ENCODE measurements at regions not wholly inside any gene's neighbourhood (a gene's known extent, or its start where the extent isn't known, plus 50 kb on each side); places are given as distances from the start of the nearest gene placed in this dataset.
"Not testable (repeated sequence)": the region's sequence is repeated elsewhere in the genome, so short reads cannot be mapped to it uniquely, and the experiment has no call there.

- H3K79me2 ChIP-seq (ENCODE audit: insufficient read depth, low read length): no peaks in the 10 kb centered on the region
- H3K4me2 ChIP-seq (ENCODE audit: low read length): no peak overlapping the region
- no peak overlapping the region for H3K4me3 ChIP-seq (ENCODE audit: low read depth, low read length, poor library complexity, severe bottlenecking)
- H3K36me3 ChIP-seq (ENCODE audit: insufficient read depth, low read length): no peaks in the 10 kb centered on the region
- H3K9ac ChIP-seq (ENCODE audit: low read length): no peak overlapping the region
- H4K20me1 ChIP-seq (ENCODE audit: insufficient read depth, low read length): no peaks in the 10 kb centered on the region
- H3K9me2 ChIP-seq (ENCODE audit: low read depth, low read length): no peaks in the 10 kb centered on the region
- H3K4me1 ChIP-seq (ENCODE audit: insufficient read depth, low read length, severe bottlenecking): no peaks in the 10 kb centered on the region
- TF ChIP-seq, protein P1, sequence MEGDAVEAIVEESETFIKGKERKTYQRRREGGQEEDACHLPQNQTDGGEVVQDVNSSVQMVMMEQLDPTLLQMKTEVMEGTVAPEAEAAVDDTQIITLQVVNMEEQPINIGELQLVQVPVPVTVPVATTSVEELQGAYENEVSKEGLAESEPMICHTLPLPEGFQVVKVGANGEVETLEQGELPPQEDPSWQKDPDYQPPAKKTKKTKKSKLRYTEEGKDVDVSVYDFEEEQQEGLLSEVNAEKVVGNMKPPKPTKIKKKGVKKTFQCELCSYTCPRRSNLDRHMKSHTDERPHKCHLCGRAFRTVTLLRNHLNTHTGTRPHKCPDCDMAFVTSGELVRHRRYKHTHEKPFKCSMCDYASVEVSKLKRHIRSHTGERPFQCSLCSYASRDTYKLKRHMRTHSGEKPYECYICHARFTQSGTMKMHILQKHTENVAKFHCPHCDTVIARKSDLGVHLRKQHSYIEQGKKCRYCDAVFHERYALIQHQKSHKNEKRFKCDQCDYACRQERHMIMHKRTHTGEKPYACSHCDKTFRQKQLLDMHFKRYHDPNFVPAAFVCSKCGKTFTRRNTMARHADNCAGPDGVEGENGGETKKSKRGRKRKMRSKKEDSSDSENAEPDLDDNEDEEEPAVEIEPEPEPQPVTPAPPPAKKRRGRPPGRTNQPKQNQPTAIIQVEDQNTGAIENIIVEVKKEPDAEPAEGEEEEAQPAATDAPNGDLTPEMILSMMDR (IDR thresholded peaks at IDR 0.05; ENCODE audit: low read length): no peak
- TF ChIP-seq EZH2 (IDR thresholded peaks at IDR 0.05; ENCODE audit: borderline replicate concordance, low read length): no peak
- no peaks in the 10 kb centered on the region for H3K27me3 ChIP-seq (ENCODE audit: insufficient read depth, low read length)
- no peak overlapping the region for H3K27ac ChIP-seq (ENCODE audit: low read depth, low read length, poor library complexity, severe bottlenecking)
- no peaks in the 10 kb centered on the region for H3K9me3 ChIP-seq (ENCODE audit: low read length)
- no peaks in the 10 kb centered on the region for H3F3A ChIP-seq (ENCODE audit: insufficient read depth, low read length)
- no peak overlapping the region for H2AFZ ChIP-seq (ENCODE audit: low read length)
These were observed 95.9 kb upstream of the DDHD1 start for GRCh38 chr14:53249059-53249458.

DNA sequence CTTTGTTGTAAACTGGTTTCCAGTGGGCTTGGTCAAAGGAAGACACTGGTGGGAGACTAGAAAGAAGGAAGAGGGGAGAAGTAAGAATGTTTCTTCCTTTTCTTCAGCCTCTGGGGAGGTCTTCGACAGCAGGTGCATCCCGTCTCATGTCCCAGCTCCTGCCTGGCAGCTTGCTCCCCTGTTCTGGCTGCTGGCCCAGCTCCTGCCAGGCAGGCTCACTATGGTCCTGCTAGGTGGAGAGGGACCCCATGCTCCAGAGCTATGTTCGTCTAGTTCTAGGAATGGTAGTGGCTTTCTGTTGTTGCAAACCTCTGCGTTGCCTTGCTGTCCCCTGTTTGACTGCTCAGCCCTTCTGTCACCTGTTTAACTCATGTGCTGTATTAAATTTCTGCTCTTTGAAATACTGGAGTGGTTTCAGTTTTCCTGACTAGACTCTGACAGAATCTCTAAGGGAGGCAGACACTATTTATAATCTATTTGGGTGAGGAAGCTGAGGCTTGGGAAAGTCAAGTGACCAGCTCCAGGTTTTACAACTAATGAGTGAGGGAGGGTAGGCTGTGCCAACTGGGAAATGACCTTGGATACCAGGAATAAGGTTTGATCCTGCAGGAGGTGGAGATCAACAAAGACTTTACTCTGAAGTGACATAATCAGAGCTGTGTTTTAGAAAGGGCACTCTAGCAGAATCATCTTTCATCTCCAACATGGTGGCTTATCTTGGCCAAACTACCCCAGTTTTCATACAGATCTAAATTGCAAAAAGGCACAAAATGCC lies 94.7 kb upstream of the DDHD1 start:
- no peak overlapping the region for H3K27ac ChIP-seq (ENCODE audit: low read depth, low read length, poor library complexity, severe bottlenecking)
- no peaks in the 10 kb centered on the region for H3K9me2 ChIP-seq (ENCODE audit: low read depth, low read length)
- no peak overlapping the region for H3K4me3 ChIP-seq (ENCODE audit: low read depth, low read length, poor library complexity, severe bottlenecking)
- H3K27me3 ChIP-seq (ENCODE audit: insufficient read depth, low read length): no peaks in the 10 kb centered on the region
- TF ChIP-seq, protein P1 (IDR thresholded peaks at IDR 0.05; ENCODE audit: low read length): no peak
- TF ChIP-seq EZH2 (IDR thresholded peaks at IDR 0.05; ENCODE audit: borderline replicate concordance, low read length): no peak
- no peak overlapping the region for H2AFZ ChIP-seq (ENCODE audit: low read length)
- no peak overlapping the region for H3K9ac ChIP-seq (ENCODE audit: low read length)
- no peaks in the 10 kb centered on the region for H3K36me3 ChIP-seq (ENCODE audit: insufficient read depth, low read length)
- H3K4me2 ChIP-seq (ENCODE audit: low read length): no peak overlapping the region
- no peaks in the 10 kb centered on the region for H3K79me2 ChIP-seq (ENCODE audit: insufficient read depth, low read length)
- no peaks in the 10 kb centered on the region for H3K9me3 ChIP-seq (ENCODE audit: low read length)
- no peaks in the 10 kb centered on the region for H3F3A ChIP-seq (ENCODE audit: insufficient read depth, low read length)
- H3K4me1 ChIP-seq (ENCODE audit: insufficient read depth, low read length, severe bottlenecking): no peaks in the 10 kb centered on the region
- H4K20me1 ChIP-seq (ENCODE audit: insufficient read depth, low read length): no peaks in the 10 kb centered on the region

DNA sequence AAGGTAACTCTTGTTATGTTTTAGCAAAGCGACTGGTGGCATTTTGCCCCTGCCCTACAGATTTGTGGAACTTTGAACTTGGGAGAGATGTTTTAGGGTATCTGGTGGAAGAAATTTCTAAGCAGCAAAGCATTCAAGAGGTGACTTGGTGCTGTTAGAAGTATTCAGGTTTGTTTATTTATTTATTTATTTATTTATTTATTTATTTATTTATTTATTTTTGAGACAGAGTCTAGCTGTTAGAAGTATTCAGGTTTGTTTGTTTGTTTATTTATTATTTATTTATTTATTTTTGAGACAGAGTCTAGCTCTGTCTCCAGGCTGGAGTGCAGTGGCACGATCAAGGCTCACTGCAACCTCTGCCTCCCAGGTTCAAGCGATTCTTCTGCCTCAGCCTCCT lies 89.8 kb upstream of the DDHD1 start:
- H3F3A ChIP-seq (ENCODE audit: insufficient read depth, low read length); H3K79me2 ChIP-seq (ENCODE audit: insufficient read depth, low read length); H4K20me1 ChIP-seq (ENCODE audit: insufficient read depth, low read length); H3K4me3 ChIP-seq (ENCODE audit: low read depth, low read length, poor library complexity, severe bottlenecking); H3K9me3 ChIP-seq (ENCODE audit: low read length); H3K9me2 ChIP-seq (ENCODE audit: low read depth, low read length); H2AFZ ChIP-seq (ENCODE audit: low read length); H3K27ac ChIP-seq (ENCODE audit: low read depth, low read length, poor library complexity, severe bottlenecking); H3K36me3 ChIP-seq (ENCODE audit: insufficient read depth, low read length); H3K27me3 ChIP-seq (ENCODE audit: insufficient read depth, low read length); H3K4me1 ChIP-seq (ENCODE audit: insufficient read depth, low read length, severe bottlenecking); H3K4me2 ChIP-seq (ENCODE audit: low read length); H3K9ac ChIP-seq (ENCODE audit: low read length): not testable (repeated sequence)

GRCh38 chr14:53237488-53237887 lies 84.4 kb upstream of the DDHD1 start:
- Histone ChIP-seq H3K9me3 (ENCODE audit: low read length) (no peaks in the 10 kb centered on the region), H3F3A (ENCODE audit: insufficient read depth, low read length) (no peaks in the 10 kb centered on the region), H4K20me1 (ENCODE audit: insufficient read depth, low read length) (no peaks in the 10 kb centered on the region), H3K4me3 (ENCODE audit: low read depth, low read length, poor library complexity, severe bottlenecking) (no peak overlapping the region), H3K4me2 (ENCODE audit: low read length) (no peak overlapping the region), H3K9me2 (ENCODE audit: low read depth, low read length) (no peaks in the 10 kb centered on the region), H2AFZ (ENCODE audit: low read length) (no peak overlapping the region), H3K27ac (ENCODE audit: low read depth, low read length, poor library complexity, severe bottlenecking) (no peak overlapping the region), H3K9ac (ENCODE audit: low read length) (no peak overlapping the region), H3K4me1 (ENCODE audit: insufficient read depth, low read length, severe bottlenecking) (no peaks in the 10 kb centered on the region), H3K79me2 (ENCODE audit: insufficient read depth, low read length) (no peaks in the 10 kb centered on the region), H3K27me3 (ENCODE audit: insufficient read depth, low read length) (no peaks in the 10 kb centered on the region), H3K36me3 (ENCODE audit: insufficient read depth, low read length) (no peaks in the 10 kb centered on the region)
- TF ChIP-seq EZH2 (IDR thresholded peaks at IDR 0.05; ENCODE audit: borderline replicate concordance, low read length): no peak
- TF ChIP-seq, protein P1 (IDR thresholded peaks at IDR 0.05; ENCODE audit: low read length): no peak
